ENCODE measurements at regions not wholly inside any gene's neighbourhood (a gene's known extent, or its start where the extent isn't known, plus 50 kb on each side); places are given as distances from the start of the nearest gene placed in this dataset.
A peak's percentile ranks its signal among the peaks of the same experiment; 100 is the strongest.

DNA sequence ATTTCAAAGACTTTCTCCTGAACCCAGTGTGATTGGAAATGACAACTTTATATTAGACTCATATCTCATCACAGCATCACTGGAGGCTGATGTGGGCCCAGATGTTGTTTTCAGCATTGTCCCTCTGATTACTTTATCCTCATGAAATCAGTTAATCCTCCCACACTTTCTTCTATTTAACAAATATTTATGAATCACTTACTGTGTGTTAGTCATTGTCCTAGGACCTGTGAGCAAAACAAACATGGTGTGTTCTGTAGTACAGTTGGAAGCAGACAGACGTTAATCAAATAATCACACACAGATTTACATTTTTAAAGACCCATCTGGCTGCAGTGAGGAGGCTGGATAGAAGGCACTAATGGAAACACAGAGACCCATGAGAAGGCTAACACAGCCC, 383.7 kb downstream of the PRDM2 start:
- TF ChIP-seq, protein P1, sequence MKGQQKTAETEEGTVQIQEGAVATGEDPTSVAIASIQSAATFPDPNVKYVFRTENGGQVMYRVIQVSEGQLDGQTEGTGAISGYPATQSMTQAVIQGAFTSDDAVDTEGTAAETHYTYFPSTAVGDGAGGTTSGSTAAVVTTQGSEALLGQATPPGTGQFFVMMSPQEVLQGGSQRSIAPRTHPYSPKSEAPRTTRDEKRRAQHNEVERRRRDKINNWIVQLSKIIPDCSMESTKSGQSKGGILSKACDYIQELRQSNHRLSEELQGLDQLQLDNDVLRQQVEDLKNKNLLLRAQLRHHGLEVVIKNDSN (IDR thresholded peaks at IDR 0.05) = no peak
- TF ChIP-seq EGR1 (IDR thresholded peaks at IDR 0.05) (no peak), RAD21 (IDR thresholded peaks at IDR 0.05; ENCODE audit: low read depth) (no peak), TCF12 (IDR thresholded peaks at IDR 0.05; ENCODE audit: low read depth) (no peak), REST (IDR thresholded peaks at IDR 0.05; ENCODE audit: low read depth) (no peak), CREB1 (IDR thresholded peaks at IDR 0.05; ENCODE audit: low read depth) (no peak), TEAD4 (IDR thresholded peaks at IDR 0.05) (no peak), NFIC (IDR thresholded peaks at IDR 0.05) (no peak), TAF1 (IDR thresholded peaks at IDR 0.05; ENCODE audit: low read depth) (no peak), YY1 (IDR thresholded peaks at IDR 0.05; ENCODE audit: low read depth) (no peak)

DNA sequence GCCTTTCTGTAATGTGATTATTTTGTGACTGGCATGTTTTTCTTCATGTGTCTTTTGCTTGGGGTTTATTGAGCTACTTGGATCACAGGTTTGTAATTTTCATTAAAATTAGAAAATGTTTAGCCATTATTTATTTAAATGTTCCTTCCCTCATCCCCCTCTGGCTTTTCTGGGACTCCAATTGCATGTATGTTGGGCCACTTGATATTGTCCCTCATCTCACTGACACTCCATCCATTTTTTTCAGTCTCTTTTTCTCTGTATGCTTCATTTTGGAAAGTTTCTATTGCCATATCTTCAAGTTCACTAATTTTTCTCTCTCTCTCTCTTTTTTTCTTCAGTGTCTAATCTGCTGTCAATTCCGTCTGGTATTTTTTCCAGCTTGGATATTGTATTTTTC, 390.1 kb downstream of the PRDM2 start:
- TF ChIP-seq CEBPB (IDR thresholded peaks at IDR 0.05) (no peak), REST (IDR thresholded peaks at IDR 0.05; ENCODE audit: low read depth) (no peak), TAF1 (IDR thresholded peaks at IDR 0.05; ENCODE audit: low read depth) (no peak), FOXM1 (IDR thresholded peaks at IDR 0.05; ENCODE audit: borderline replicate concordance, low read depth) (no peak), NFIC (IDR thresholded peaks at IDR 0.05) (no peak), CREB1 (IDR thresholded peaks at IDR 0.05; ENCODE audit: low read depth) (no peak)

- no peak for TF ChIP-seq RAD21 (IDR thresholded peaks at IDR 0.05; ENCODE audit: low read depth)
- TF ChIP-seq EP300 (IDR thresholded peaks at IDR 0.05; ENCODE audit: borderline replicate concordance) = no peak
- TF ChIP-seq TEAD4 (IDR thresholded peaks at IDR 0.05) = no peak
- TF ChIP-seq CEBPB (IDR thresholded peaks at IDR 0.05) = no peak
- no peak for TF ChIP-seq YY1 (IDR thresholded peaks at IDR 0.05; ENCODE audit: low read depth)
- TF ChIP-seq CREB1 (IDR thresholded peaks at IDR 0.05; ENCODE audit: low read depth) = no peak
- no peak for TF ChIP-seq TCF12 (IDR thresholded peaks at IDR 0.05; ENCODE audit: low read depth)
- TF ChIP-seq ZBTB7A (IDR thresholded peaks at IDR 0.05; ENCODE audit: low read depth) = no peak
- TF ChIP-seq, protein P2, sequence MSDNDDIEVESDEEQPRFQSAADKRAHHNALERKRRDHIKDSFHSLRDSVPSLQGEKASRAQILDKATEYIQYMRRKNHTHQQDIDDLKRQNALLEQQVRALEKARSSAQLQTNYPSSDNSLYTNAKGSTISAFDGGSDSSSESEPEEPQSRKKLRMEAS (IDR thresholded peaks at IDR 0.05) = no peak
- no peak for TF ChIP-seq REST (IDR thresholded peaks at IDR 0.05; ENCODE audit: low read depth)
- TF ChIP-seq NFIC (IDR thresholded peaks at IDR 0.05) = no peak
- TF ChIP-seq EGR1 (IDR thresholded peaks at IDR 0.05) = no peak
Observed at GRCh38 chr1:14090531-14090930, 390.5 kb downstream of the PRDM2 start.

GRCh38 chr1:14094611-14095400, 394.8 kb downstream of the PRDM2 start:
- TF ChIP-seq TAF1 (IDR thresholded peaks at IDR 0.05; ENCODE audit: low read depth) = no peak
- peak; percentile 51 for TF ChIP-seq RAD21 (IDR thresholded peaks at IDR 0.05; ENCODE audit: low read depth)
- no peak for TF ChIP-seq EP300 (IDR thresholded peaks at IDR 0.05; ENCODE audit: borderline replicate concordance)

GRCh38 chr1:14098294-14098913, 398.4 kb downstream of the PRDM2 start:
- TF ChIP-seq CEBPB (IDR thresholded peaks at IDR 0.05) (no peak), EGR1 (IDR thresholded peaks at IDR 0.05) (no peak), TAF1 (IDR thresholded peaks at IDR 0.05; ENCODE audit: low read depth) (no peak), NFIC (IDR thresholded peaks at IDR 0.05) (no peak), TEAD4 (IDR thresholded peaks at IDR 0.05) (no peak), EP300 (IDR thresholded peaks at IDR 0.05; ENCODE audit: borderline replicate concordance) (no peak), YY1 (IDR thresholded peaks at IDR 0.05; ENCODE audit: low read depth) (no peak), TCF12 (IDR thresholded peaks at IDR 0.05; ENCODE audit: low read depth) (no peak), CREB1 (IDR thresholded peaks at IDR 0.05; ENCODE audit: low read depth) (no peak), ZBTB7A (IDR thresholded peaks at IDR 0.05; ENCODE audit: low read depth) (no peak), REST (IDR thresholded peaks at IDR 0.05; ENCODE audit: low read depth) (no peak), RAD21 (IDR thresholded peaks at IDR 0.05; ENCODE audit: low read depth) (no peak), FOXM1 (IDR thresholded peaks at IDR 0.05; ENCODE audit: borderline replicate concordance, low read depth) (no peak)
- TF ChIP-seq, protein P2 (IDR thresholded peaks at IDR 0.05) = no peak
- TF ChIP-seq, protein P1 (IDR thresholded peaks at IDR 0.05) = no peak
